ENCODE measurements at regions not wholly inside any gene's neighbourhood (a gene's known extent, or its start where the extent isn't known, plus 50 kb on each side); places are given as distances from the start of the nearest gene placed in this dataset.

- no peak for TF ChIP-seq NRF1 (IDR thresholded peaks at IDR 0.05; ENCODE audit: low read depth, low read length)
- no peak for TF ChIP-seq SIN3A (IDR thresholded peaks at IDR 0.05; ENCODE audit: borderline replicate concordance, low read depth, low read length)
- no peak for TF ChIP-seq USF2 (IDR thresholded peaks at IDR 0.05; ENCODE audit: borderline replicate concordance, low read depth, low read length)
- no peak for TF ChIP-seq CTCF (IDR thresholded peaks at IDR 0.05)
- no peak for TF ChIP-seq POLR2AphosphoS5 (IDR thresholded peaks at IDR 0.05; ENCODE audit: low read depth, low read length)
- no peak for TF ChIP-seq EZH2phosphoT487 (IDR thresholded peaks at IDR 0.05; ENCODE audit: borderline replicate concordance, low read depth)
- TF ChIP-seq GATA2 (CRISPR knock-in tag; IDR thresholded peaks at IDR 0.05), result no peak
- no peak for TF ChIP-seq NFIC (IDR thresholded peaks at IDR 0.05; ENCODE audit: borderline replicate concordance)
- TF ChIP-seq IRF3 (IDR thresholded peaks at IDR 0.05; ENCODE audit: low read depth, low read length), result no peak
- TF ChIP-seq USF1 (IDR thresholded peaks at IDR 0.05; ENCODE audit: borderline replicate concordance, low read depth), result no peak
- TF ChIP-seq FOXJ3 (CRISPR knock-in tag; IDR thresholded peaks at IDR 0.05), result no peak
- no peak for TF ChIP-seq ZBTB33 (IDR thresholded peaks at IDR 0.05; ENCODE audit: borderline replicate concordance, low read depth)
- no peak for TF ChIP-seq GABPA (IDR thresholded peaks at IDR 0.05; ENCODE audit: low read depth)
- no peak for TF ChIP-seq ELF1 (IDR thresholded peaks at IDR 0.05)
Observed at GRCh38 chr2:166573391-166573790, 79.3 kb upstream of the SCN7A start.

More at GRCh38 chr2:166573391-166573790, 79.3 kb upstream of the SCN7A start:
- H3K27ac ChIP-seq (ENCODE audit: low read depth in 2 of 2, low read length in 1 of 2), result peak overlapping the region; percentile 14 to 53; a peak in 3 of 4 replicates
- WGBS (ENCODE audit: low lambda C conversion rate), result 43% methylated on average over 3 of the region's 3 CpGs
- ChIA-PET POLR2A (no interaction called here), CTCF (no interaction called here)
- H3K79me2 ChIP-seq (ENCODE audit: insufficient read depth), result no peaks in the 10 kb centered on the region
- peaks cover 0 to 11% of the 10 kb centered on the region in 2 experiments; a peak in 2 of 4 replicates for H3K4me1 ChIP-seq (ENCODE audit: control insufficient read depth in 1 of 2, insufficient read depth in 2 of 2, low read depth in 1 of 2, low read length in 1 of 2)
- H2AFZ ChIP-seq (ENCODE audit: low read depth), result peak overlapping the region; percentile 68
- no peak overlapping the region for H3K4me2 ChIP-seq
- no peaks in the 10 kb centered on the region for H3K9me3 ChIP-seq
- H4K20me1 ChIP-seq (ENCODE audit: insufficient read depth), result no peaks in the 10 kb centered on the region
- no peaks in the 10 kb centered on the region for H3K27me3 ChIP-seq (ENCODE audit: insufficient read depth)
- H3K36me3 ChIP-seq (replicated peaks in 1 of 2; ENCODE audit: control insufficient read depth in 1 of 2, insufficient read depth in 2 of 2, low read length in 1 of 2), result no peaks in the 10 kb centered on the region
- H3F3A ChIP-seq (replicated peaks; ENCODE audit: insufficient read depth), result peaks cover 2% of the 10 kb centered on the region
- no peak overlapping the region for H3K4me3 ChIP-seq (ENCODE audit: low read depth in 2 of 2, low read length in 1 of 2)
- DNase-seq, result no peak
- H3K9ac ChIP-seq, result no peak overlapping the region
- no peaks in the 10 kb centered on the region for H3K9me2 ChIP-seq

Measured in SK-N-SH (cell line).